Thoracic aorta (tissue), 2 donors: ENCODE measurements at regions not wholly inside any gene's neighbourhood (a gene's known extent, or its start where the extent isn't known, plus 50 kb on each side); places are given as distances from the start of the nearest gene placed in this dataset.

ENCODE experiments used
- ATAC-seq: fragments of 150-250 bp; one replicate; pipeline ENCODE4 v1.8.0; 2017; ENCODE audit warnings: low read depth; ENCODE audit not compliant: insufficient number of reproducible peaks, low FRiP score
- DNase-seq: peaks from one replicate; pipeline ENCODE4 v3.0.0-alpha.2; 2020; ENCODE audit warnings: low spot score
- H3K27ac ChIP-seq, 2 donors: fragments of 200-600 bp; sonication (generic); 1 replicate in 1 of 2; 2 replicates in 1 of 2; pipeline ENCODE4 v1.5.1; 2016; ENCODE audit warnings: mild to moderate bottlenecking in 2 of 2, moderate library complexity in 2 of 2
- H3K27me3 ChIP-seq: fragments of 200-600 bp; sonication (generic); replicated peaks from 2 replicates; pipeline ENCODE4 v1.6.0; 2016; ENCODE audit warnings: mild to moderate bottlenecking; ENCODE audit not compliant: insufficient read depth
- H3K36me3 ChIP-seq: fragments of 200-600 bp; sonication (generic); one replicate; pipeline ENCODE4 v1.5.1; 2016
- H3K4me1 ChIP-seq, 2 donors: fragments of 200-600 bp; sonication (generic); 1 replicate in 1 of 2; 2 replicates in 1 of 2; pipeline versions ENCODE4 v1.5.1 to v1.6.0; 2016; ENCODE audit warnings: low read depth in 2 of 2, mild to moderate bottlenecking in 1 of 2; ENCODE audit not compliant: control insufficient read depth in 1 of 2
- H3K4me3 ChIP-seq: fragments of 200-600 bp; sonication (generic); 2 replicates; pipeline ENCODE4 v1.5.1; 2016; ENCODE audit warnings: mild to moderate bottlenecking
- H3K9me3 ChIP-seq: fragments of 200-600 bp; sonication (generic); 2 replicates; pipeline ENCODE4 v1.5.1; 2016
- TF ChIP-seq, protein P1 (sequence below): fragments of 200-600 bp; sonication (generic); IDR thresholded peaks from one replicate; pipeline ENCODE4 v1.5.1; 2019; ENCODE audit warnings: antibody characterized with exemption

DNA sequence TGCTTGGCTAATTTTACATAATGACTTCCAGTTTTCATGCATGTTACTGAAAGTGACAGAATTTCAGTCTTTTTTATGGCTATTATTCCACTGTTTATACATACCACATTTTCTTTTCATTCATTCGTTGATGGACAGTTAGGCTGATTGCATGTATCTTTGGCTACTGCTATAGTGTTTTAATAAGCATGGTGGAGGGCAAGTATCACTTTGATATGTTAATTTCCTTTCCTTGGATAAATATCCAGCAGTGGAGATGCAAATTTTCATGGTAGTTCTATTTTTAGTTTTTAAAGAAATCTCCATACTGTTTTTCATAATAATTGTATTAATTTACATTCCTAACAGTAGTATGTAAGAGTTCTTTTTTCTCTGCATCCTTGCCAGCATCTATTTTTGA lies 297.9 kb downstream of the PRR16 start:
- no peak overlapping the region for H3K27ac ChIP-seq

DNA sequence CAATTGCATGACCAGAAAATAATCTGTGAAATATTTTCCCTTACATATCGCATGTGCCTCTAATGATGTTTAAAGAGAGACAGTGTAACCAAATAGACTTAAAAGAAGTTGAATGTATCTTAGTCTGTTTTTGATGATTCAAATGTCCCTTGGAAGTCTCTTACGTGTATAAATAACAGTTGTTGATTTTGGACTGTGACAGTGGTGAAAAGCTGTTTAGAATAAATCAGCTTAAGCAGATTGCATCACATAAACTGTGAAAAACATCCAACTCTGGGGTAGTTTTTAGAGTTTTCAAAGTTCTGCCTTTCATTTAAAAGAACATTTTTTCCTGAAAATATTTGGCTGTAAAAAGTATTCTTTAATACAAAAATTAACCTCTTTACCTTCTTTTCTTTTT lies 301.1 kb downstream of the PRR16 start:
- TF ChIP-seq, protein P1, sequence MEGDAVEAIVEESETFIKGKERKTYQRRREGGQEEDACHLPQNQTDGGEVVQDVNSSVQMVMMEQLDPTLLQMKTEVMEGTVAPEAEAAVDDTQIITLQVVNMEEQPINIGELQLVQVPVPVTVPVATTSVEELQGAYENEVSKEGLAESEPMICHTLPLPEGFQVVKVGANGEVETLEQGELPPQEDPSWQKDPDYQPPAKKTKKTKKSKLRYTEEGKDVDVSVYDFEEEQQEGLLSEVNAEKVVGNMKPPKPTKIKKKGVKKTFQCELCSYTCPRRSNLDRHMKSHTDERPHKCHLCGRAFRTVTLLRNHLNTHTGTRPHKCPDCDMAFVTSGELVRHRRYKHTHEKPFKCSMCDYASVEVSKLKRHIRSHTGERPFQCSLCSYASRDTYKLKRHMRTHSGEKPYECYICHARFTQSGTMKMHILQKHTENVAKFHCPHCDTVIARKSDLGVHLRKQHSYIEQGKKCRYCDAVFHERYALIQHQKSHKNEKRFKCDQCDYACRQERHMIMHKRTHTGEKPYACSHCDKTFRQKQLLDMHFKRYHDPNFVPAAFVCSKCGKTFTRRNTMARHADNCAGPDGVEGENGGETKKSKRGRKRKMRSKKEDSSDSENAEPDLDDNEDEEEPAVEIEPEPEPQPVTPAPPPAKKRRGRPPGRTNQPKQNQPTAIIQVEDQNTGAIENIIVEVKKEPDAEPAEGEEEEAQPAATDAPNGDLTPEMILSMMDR = no peak
- Histone ChIP-seq H3K4me3 (no peak overlapping the region), H3K27ac (no peak overlapping the region), H3K9me3 (no peaks in the 10 kb centered on the region), H3K4me1 (peaks cover 0 to 4% of the 10 kb centered on the region in 2 donors), H3K27me3 (no peaks in the 10 kb centered on the region), H3K36me3 (no peaks in the 10 kb centered on the region)
- DNase-seq (no peak), ATAC-seq (no peak)

More for the DNA sequence above, 297.9 kb downstream of the PRR16 start:
- TF ChIP-seq, protein P1 = no peak
- H3K9me3 ChIP-seq = peaks cover 2% of the 10 kb centered on the region
- H3K27me3 ChIP-seq = no peaks in the 10 kb centered on the region
- H3K4me1 ChIP-seq = peaks cover 0 to under 1% of the 10 kb centered on the region in 2 donors
- no peaks in the 10 kb centered on the region for H3K36me3 ChIP-seq
- ATAC-seq = no peak
- DNase-seq = no peak
- no peak overlapping the region for H3K4me3 ChIP-seq

DNA sequence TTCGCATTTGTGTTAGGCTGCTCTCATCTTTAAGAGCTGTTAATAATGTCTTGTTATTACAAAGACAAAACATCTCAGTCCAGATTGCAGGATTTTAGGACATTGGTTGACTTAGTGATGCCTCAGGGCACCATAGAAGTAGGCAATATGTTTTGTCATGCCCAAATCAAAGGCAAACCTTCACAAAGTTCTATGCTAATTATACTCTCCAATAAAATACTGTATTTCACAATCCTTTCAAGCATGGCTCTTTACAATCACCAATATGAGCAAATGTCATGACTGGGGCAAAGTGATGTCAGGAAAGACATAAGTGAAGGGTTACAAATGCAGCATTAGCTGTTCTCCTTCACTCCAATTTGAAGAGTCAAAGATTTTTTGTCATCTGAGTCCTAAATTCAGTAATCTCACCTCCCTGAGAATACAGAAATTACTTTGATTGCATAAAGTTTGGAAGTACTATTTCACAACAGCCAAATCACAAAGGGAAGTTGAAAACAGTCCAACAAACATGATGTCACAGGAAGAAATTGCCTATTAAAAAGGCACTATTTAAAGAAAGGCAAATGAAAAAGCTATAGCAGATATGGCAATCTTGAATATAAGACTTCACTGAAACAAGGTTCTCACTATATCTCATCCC lies 303.2 kb downstream of the PRR16 start:
- no peak for DNase-seq
- H3K4me3 ChIP-seq = no peak overlapping the region
- H3K36me3 ChIP-seq = no peaks in the 10 kb centered on the region
- peaks cover 0 to 4% of the 10 kb centered on the region in 2 donors for H3K4me1 ChIP-seq
- H3K9me3 ChIP-seq = no peaks in the 10 kb centered on the region
- H3K27me3 ChIP-seq = no peaks in the 10 kb centered on the region
- ATAC-seq = no peak
- no peak overlapping the region for H3K27ac ChIP-seq
- TF ChIP-seq, protein P1 = no peak

GRCh38 chr5:120769312-120769872 lies 305.3 kb downstream of the PRR16 start:
- ATAC-seq (no peak), DNase-seq (no peak)
- no peak overlapping the region for H3K27ac ChIP-seq
- TF ChIP-seq, protein P1 = no peak
- no peaks in the 10 kb centered on the region for H3K36me3 ChIP-seq
- no peaks in the 10 kb centered on the region for H3K27me3 ChIP-seq
- H3K9me3 ChIP-seq = no peaks in the 10 kb centered on the region
- H3K4me1 ChIP-seq = peaks cover 0 to 4% of the 10 kb centered on the region in 2 donors
- H3K4me3 ChIP-seq = no peak overlapping the region

DNA sequence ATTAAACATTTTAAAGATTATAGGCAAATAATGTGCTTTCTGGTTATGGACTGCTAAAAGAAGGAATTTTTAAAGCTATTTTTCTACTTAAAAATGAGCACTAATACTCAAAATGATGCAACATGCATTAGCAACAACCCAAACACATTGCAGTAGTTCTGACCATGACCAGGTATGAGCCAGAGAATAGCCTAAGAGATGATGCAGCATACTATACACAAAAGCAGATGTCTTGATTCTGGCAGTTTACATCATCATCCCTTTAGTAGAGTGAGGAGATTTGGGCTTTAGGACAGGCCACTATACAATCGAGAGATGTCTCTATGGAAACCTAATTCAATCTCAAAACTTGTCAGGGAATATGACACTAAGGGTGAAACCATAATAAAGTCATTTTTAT lies 307.1 kb downstream of the PRR16 start:
- Histone ChIP-seq H3K27ac (no peak overlapping the region), H3K9me3 (no peaks in the 10 kb centered on the region), H3K36me3 (no peaks in the 10 kb centered on the region), H3K4me3 (no peak overlapping the region), H3K27me3 (no peaks in the 10 kb centered on the region), H3K4me1 (peaks cover 0 to 4% of the 10 kb centered on the region in 2 donors)
- no peak for DNase-seq
- ATAC-seq = no peak
- TF ChIP-seq, protein P1 = no peak
